GM12878 (cell line): ENCODE measurements at regions not wholly inside any gene's neighbourhood (a gene's known extent, or its start where the extent isn't known, plus 50 kb on each side); places are given as distances from the start of the nearest gene placed in this dataset.
A peak's percentile ranks its signal among the peaks of the same experiment; 100 is the strongest.

ENCODE experiments used
- BCL3 ChIP-seq: IDR thresholded peaks from 2 replicates; pipeline ENCODE4 v1.6.1; 2011; ENCODE audit warnings: borderline replicate concordance, low read depth, mild to moderate bottlenecking, moderate library complexity, low read length; ENCODE audit not compliant: insufficient read depth, poor library complexity, severe bottlenecking
- GATAD2B ChIP-seq: fragments of 450-650 bp; conservative IDR thresholded peaks from 2 replicates; pipeline ENCODE4 v1.6.1; 2017; ENCODE audit warnings: low read depth, mild to moderate bottlenecking, moderate library complexity
- HCFC1 ChIP-seq: fragments of 150-350 bp; IDR thresholded peaks from 2 replicates; pipeline ENCODE4 v1.6.1; 2014; ENCODE audit warnings: low read length
- MLLT1 ChIP-seq: fragments of 450-650 bp; IDR thresholded peaks from 2 replicates; pipeline ENCODE4 v1.6.1; 2016; ENCODE audit warnings: mild to moderate bottlenecking
- NFYB ChIP-seq: IDR thresholded peaks from 2 replicates; pipeline ENCODE4 v1.6.1; 2011; ENCODE audit warnings: low read depth, mild to moderate bottlenecking, low read length, improper control_type of control experiment, moderate library complexity; ENCODE audit not compliant: insufficient read depth
- NR2F1 ChIP-seq: fragments of 450-650 bp; conservative IDR thresholded peaks from 2 replicates; pipeline ENCODE4 v1.6.1; 2017; ENCODE audit warnings: mild to moderate bottlenecking
- POLR2A ChIP-seq: IDR thresholded peaks from 2 replicates; pipeline ENCODE4 v1.6.1; 2011; ENCODE audit warnings: low read depth, mild to moderate bottlenecking, low read length
- POLR2AphosphoS2 ChIP-seq: IDR thresholded peaks from 2 replicates; pipeline ENCODE4 v1.6.1; 2011; ENCODE audit warnings: low read depth, mild to moderate bottlenecking, low read length, improper control_type of control experiment, moderate library complexity
- RCOR1 ChIP-seq: conservative IDR thresholded peaks from 2 replicates; pipeline ENCODE4 v1.6.1; 2012; ENCODE audit warnings: low read depth, low read length, improper control_type of control experiment
- RUNX3 ChIP-seq: IDR thresholded peaks from 2 replicates; pipeline ENCODE4 v1.6.1; 2012; ENCODE audit warnings: low read length, inconsistent platforms
- SREBF1 ChIP-seq: IDR thresholded peaks from 2 replicates; pipeline ENCODE4 v1.6.1; 2012; ENCODE audit warnings: mild to moderate bottlenecking, low read length
- TCF7 ChIP-seq: IDR thresholded peaks from 2 replicates; pipeline ENCODE4 v1.6.1; 2014; ENCODE audit warnings: antibody characterized with exemption, borderline replicate concordance
- YY1 ChIP-seq: IDR thresholded peaks from 2 replicates; pipeline ENCODE4 v1.6.1; 2011; ENCODE audit warnings: low read depth, mild to moderate bottlenecking, low read length
- ZSCAN29 ChIP-seq: fragments of 450-650 bp; IDR thresholded peaks from 2 replicates; pipeline ENCODE4 v1.6.1; 2017; ENCODE audit warnings: mild to moderate bottlenecking, moderate library complexity

- no peak for TF ChIP-seq NFYB
- TF ChIP-seq NR2F1, result no peak
- TF ChIP-seq MLLT1, result no peak
- TF ChIP-seq GATAD2B, result no peak
- no peak for TF ChIP-seq BCL3
- no peak for TF ChIP-seq ZSCAN29
- no peak for TF ChIP-seq SREBF1
- no peak for TF ChIP-seq TCF7
- no peak for TF ChIP-seq POLR2A
- TF ChIP-seq HCFC1, result no peak
- no peak for TF ChIP-seq RCOR1
- TF ChIP-seq YY1, result 0 out of 2 replicates have a peak, but pooled peaks have one; percentile 14
- TF ChIP-seq POLR2AphosphoS2, result no peak
- peak; percentile 64 for TF ChIP-seq RUNX3
These were observed 69.9 kb upstream of the ELOVL6 start (continued) for GRCh38 chr4:110268352-110268751.
